Uterus (tissue), 3 donors: ENCODE measurements at regions not wholly inside any gene's neighbourhood (a gene's known extent, or its start where the extent isn't known, plus 50 kb on each side); places are given as distances from the start of the nearest gene placed in this dataset.

Experiments used
- DNase-seq, 2 donors: peaks; one replicate each; pipeline ENCODE4 v3.0.0-alpha.2; 2019 to 2020
- H3K27ac ChIP-seq, 2 donors: fragments of 200-600 bp; sonication (generic); 1 replicate in 1 of 2; 2 replicates in 1 of 2; pipeline ENCODE4 v1.5.1; 2016 to 2018
- H3K27me3 ChIP-seq, 2 donors: fragments of 200-600 bp; sonication (generic); one replicate each; pipeline ENCODE4 v1.5.1; 2018 to 2019; ENCODE audit warnings: control low read depth in 1 of 2
- H3K36me3 ChIP-seq, 2 donors: fragments of 200-600 bp; sonication (generic); one replicate each; pipeline ENCODE4 v1.5.1; 2019; ENCODE audit warnings: control low read depth in 1 of 2
- H3K4me1 ChIP-seq, 2 donors: fragments of 200-600 bp; sonication (generic); one replicate each; pipeline ENCODE4 v1.5.1; 2018 to 2019; ENCODE audit warnings: control low read depth in 1 of 2
- H3K4me3 ChIP-seq, 2 donors: fragments of 200-600 bp; sonication (generic); 1 replicate in 1 of 2; 2 replicates in 1 of 2; pipeline ENCODE4 v1.5.1; 2018 to 2019; ENCODE audit warnings: mild to moderate bottlenecking in 1 of 2
- H3K9me3 ChIP-seq, 2 donors: fragments of 200-600 bp; sonication (generic); one replicate each; pipeline ENCODE4 v1.5.1; 2019; ENCODE audit warnings: control low read depth in 1 of 2
- POLR2A ChIP-seq, 2 donors: fragments of 450-650 bp; IDR thresholded peaks; one replicate each; pipeline ENCODE4 v1.6.1; 2016; ENCODE audit warnings: antibody characterized with exemption in 2 of 2, mild to moderate bottlenecking in 1 of 2, moderate library complexity in 1 of 2
- intact Hi-C: fragments of 100-400 bp; cut with DNase I; formaldehyde crosslinking; loops from one replicate; pipeline ENCODE4 v1.15.1; 2023; ENCODE audit warnings: low total_unique reads
- TF ChIP-seq, protein P1 (sequence below), 4 experiments: fragments of 200-600 bp in 2 of 4; fragments of 450-650 bp in 2 of 4; sonication (generic) in 2 of 4; IDR thresholded peaks; one replicate each; pipeline ENCODE4 v1.5.1; 2016 to 2019; ENCODE audit warnings: antibody characterized with exemption in 4 of 4, mild to moderate bottlenecking in 2 of 4, moderate library complexity in 1 of 4
- donor health status: DM: yes; HTN: yes; CAD: no.

DNA sequence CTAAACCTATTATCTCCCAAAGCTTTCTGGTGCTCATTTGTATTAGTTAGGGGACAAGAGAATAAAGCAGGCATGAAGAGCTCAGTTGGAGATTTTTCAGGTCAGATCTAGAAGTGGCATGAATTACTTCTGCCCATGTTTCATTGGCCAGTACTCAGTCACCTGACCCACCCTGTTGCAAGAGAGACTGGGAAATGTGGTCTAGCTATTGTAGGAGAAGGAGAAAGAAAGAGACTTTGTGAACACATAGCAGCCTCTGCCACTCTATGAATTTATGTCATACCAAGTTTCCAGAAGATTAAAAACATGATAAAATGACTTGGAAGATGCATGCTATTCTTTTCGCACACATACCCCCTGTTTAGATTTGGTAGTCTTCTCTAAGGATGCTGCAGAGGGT is 302.3 kb upstream of the RUNX1 start:
- Histone ChIP-seq H3K27me3 (no peaks in the 10 kb centered on the region), H3K36me3 (no peaks in the 10 kb centered on the region), H3K27ac (no peak overlapping the region), H3K4me1 (no peaks in the 10 kb centered on the region), H3K9me3 (no peaks in the 10 kb centered on the region), H3K4me3 (no peak overlapping the region)
- TF ChIP-seq POLR2A (IDR thresholded peaks at IDR 0.05): no peak
- TF ChIP-seq, protein P1, sequence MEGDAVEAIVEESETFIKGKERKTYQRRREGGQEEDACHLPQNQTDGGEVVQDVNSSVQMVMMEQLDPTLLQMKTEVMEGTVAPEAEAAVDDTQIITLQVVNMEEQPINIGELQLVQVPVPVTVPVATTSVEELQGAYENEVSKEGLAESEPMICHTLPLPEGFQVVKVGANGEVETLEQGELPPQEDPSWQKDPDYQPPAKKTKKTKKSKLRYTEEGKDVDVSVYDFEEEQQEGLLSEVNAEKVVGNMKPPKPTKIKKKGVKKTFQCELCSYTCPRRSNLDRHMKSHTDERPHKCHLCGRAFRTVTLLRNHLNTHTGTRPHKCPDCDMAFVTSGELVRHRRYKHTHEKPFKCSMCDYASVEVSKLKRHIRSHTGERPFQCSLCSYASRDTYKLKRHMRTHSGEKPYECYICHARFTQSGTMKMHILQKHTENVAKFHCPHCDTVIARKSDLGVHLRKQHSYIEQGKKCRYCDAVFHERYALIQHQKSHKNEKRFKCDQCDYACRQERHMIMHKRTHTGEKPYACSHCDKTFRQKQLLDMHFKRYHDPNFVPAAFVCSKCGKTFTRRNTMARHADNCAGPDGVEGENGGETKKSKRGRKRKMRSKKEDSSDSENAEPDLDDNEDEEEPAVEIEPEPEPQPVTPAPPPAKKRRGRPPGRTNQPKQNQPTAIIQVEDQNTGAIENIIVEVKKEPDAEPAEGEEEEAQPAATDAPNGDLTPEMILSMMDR (IDR thresholded peaks at IDR 0.05): no peak
- DNase-seq: no peak
- intact Hi-C loops: no loop called here

DNA sequence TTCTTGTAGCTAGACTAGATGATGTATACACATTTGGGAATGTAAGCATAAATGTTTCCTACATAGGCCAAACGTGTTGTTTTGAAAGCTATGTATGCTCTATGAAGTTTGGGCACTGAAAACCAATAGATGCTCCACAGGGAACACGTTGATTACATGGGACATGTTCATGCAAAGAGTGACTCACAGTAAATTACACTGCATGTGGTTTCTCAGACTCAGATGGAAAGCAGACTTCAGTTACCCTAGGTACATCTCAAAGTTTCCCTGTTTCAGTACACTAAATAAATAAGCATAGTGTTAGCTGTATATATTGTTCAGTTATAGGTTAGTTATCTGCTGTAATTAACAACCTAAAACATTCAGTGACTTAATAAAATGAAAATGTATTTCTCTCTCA is 301.9 kb upstream of the RUNX1 start:
- DNase-seq: no peak
- H3K36me3 ChIP-seq: no peaks in the 10 kb centered on the region
- TF ChIP-seq, protein P1 (IDR thresholded peaks at IDR 0.05): no peak
- no peak for TF ChIP-seq POLR2A (IDR thresholded peaks at IDR 0.05)
- no peak overlapping the region for H3K27ac ChIP-seq
- no peaks in the 10 kb centered on the region for H3K9me3 ChIP-seq
- intact Hi-C loops: no loop called here
- H3K4me3 ChIP-seq: no peak overlapping the region
- H3K27me3 ChIP-seq: no peaks in the 10 kb centered on the region
- H3K4me1 ChIP-seq: no peaks in the 10 kb centered on the region

DNA sequence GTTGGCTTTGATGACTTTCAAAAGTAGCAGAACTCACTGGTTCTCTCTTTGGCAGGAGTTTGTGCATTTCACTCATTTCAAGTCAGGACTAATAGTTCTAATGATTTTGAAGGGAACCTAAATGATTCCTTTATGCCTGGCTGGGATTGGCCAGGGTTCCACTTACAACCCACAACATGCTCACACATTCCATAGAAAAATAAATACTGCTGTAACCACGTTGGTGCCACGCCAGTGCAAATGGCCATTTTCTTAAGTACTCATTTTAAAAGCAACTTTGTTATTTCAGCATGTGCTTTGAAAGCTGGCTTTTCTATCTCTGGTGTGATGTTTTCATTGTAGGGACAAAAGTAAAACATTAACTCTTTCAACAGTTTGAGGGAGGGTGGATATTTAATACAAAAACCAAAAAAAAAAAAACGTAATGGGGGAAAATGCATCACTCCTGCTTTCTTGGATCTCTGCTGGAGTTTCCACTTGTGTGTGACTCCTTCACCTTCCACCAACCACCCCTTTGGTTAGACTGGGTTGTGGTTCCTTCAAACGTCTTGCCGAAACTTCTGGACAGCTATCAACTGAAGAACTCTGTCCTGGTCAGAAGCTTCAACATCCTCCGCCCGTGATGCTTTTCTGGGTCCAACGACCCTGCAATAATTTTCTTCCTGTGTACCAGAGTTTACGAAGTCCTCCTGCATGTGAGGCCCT is 300.4 kb upstream of the RUNX1 start:
- TF ChIP-seq, protein P1 (IDR thresholded peaks at IDR 0.05): no peak
- TF ChIP-seq POLR2A (IDR thresholded peaks at IDR 0.05): no peak
- intact Hi-C loops: no loop called here
- DNase-seq: no peak

DNA sequence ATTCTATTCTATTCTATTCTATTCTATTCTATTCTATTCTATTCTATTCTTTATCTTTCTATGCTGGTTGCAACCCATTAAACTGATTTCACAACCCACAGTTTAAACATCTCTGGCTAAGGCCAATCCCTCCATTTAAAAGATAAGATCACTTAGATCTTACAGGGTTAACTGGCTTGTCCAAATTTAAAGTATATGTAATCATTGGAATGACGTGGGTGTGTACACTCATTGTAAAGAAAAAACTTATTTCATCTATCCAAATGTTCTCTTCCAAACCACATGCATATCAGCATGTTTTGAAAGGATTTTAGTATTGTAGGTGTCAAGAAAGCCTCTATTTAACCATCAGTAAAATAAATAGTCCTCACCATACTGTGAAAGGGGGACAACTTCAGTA is 299.6 kb upstream of the RUNX1 start:
- TF ChIP-seq, protein P1 (IDR thresholded peaks at IDR 0.05): no peak
- TF ChIP-seq POLR2A (IDR thresholded peaks at IDR 0.05): no peak
- H3K4me1 ChIP-seq: no peaks in the 10 kb centered on the region
- no peak for DNase-seq
- no peaks in the 10 kb centered on the region for H3K9me3 ChIP-seq
- no peaks in the 10 kb centered on the region for H3K36me3 ChIP-seq
- no peak overlapping the region for H3K27ac ChIP-seq
- intact Hi-C loops: no loop called here
- H3K4me3 ChIP-seq: no peak overlapping the region
- H3K27me3 ChIP-seq: no peaks in the 10 kb centered on the region

More for the DNA sequence above, 300.4 kb upstream of the RUNX1 start:
- H3K4me3 ChIP-seq: no peak overlapping the region
- H3K27me3 ChIP-seq: no peaks in the 10 kb centered on the region
- no peaks in the 10 kb centered on the region for H3K4me1 ChIP-seq
- no peaks in the 10 kb centered on the region for H3K36me3 ChIP-seq
- H3K27ac ChIP-seq: no peak overlapping the region
- no peaks in the 10 kb centered on the region for H3K9me3 ChIP-seq

DNA sequence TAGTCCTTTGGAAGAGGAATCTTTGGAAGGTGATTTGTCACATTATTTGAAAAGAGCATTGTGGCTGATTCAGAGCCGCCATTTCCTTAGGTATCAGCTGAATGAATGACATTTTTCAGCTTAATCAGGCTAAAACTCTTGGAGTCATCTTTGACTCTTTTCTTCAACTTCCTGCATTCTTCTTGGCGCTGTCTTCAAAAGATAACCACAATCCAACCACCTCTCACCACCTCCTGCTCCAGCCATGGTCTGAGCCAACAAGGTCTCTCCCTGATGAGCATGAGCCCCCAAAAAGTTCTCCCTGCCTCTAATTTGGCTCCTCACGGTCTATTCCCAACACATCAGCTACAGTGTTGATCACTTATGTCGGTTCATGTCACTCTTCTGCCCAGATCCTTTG is 297.6 kb upstream of the RUNX1 start:
- DNase-seq: no peak
- intact Hi-C loops: no loop called here
- H3K4me3 ChIP-seq: no peak overlapping the region
- H3K9me3 ChIP-seq: no peaks in the 10 kb centered on the region
- no peaks in the 10 kb centered on the region for H3K4me1 ChIP-seq
- no peaks in the 10 kb centered on the region for H3K36me3 ChIP-seq
- no peak for TF ChIP-seq POLR2A (IDR thresholded peaks at IDR 0.05)
- TF ChIP-seq, protein P1 (IDR thresholded peaks at IDR 0.05): no peak
- peaks cover 0 to under 1% of the 10 kb centered on the region in 2 donors for H3K27me3 ChIP-seq
- H3K27ac ChIP-seq: no peak overlapping the region
